SH-SY5Y (cell line): ENCODE measurements at regions not wholly inside any gene's neighbourhood (a gene's known extent, or its start where the extent isn't known, plus 50 kb on each side); places are given as distances from the start of the nearest gene placed in this dataset.

Experiments
- GATA2 ChIP-seq: IDR thresholded peaks from 2 replicates; pipeline ENCODE4 v1.6.1; 2011; ENCODE audit warnings: mild to moderate bottlenecking, low read depth, low read length
- GATA3 ChIP-seq: IDR thresholded peaks from 2 replicates; pipeline ENCODE4 v1.6.1; 2011; ENCODE audit warnings: low read depth, mild to moderate bottlenecking, low read length, moderate library complexity

GRCh38 chr18:38006541-38006940 is 440.9 kb upstream of the CELF4 start:
- no peak for TF ChIP-seq GATA2
- no peak for TF ChIP-seq GATA3
